ENCODE measurements at regions not wholly inside any gene's neighbourhood (a gene's known extent, or its start where the extent isn't known, plus 50 kb on each side); places are given as distances from the start of the nearest gene placed in this dataset.

DNA sequence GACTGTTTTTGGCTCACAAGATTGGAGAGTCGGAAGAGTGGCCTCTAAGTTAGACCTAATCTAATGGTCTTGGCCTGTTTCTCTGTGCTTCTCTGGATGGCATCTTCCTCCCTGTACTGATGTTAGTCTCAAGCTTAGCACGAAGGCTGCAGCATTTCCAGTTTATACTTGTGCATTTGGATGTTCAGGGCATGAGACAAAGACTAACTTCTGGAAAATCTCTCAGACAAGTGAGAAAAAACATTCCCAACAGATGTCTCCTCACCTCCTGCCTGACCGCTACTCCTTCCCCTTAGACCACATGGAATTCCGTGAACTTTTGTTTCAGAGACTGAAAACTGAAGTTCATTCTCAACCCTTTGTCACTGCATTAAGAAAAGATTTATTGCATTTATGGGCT is 410.8 kb upstream of the MCTP2 start:
- Histone ChIP-seq H3K79me2 (ENCODE audit: insufficient read depth) (no peaks in the 10 kb centered on the region), H3K4me1 (ENCODE audit: insufficient read depth) (no peaks in the 10 kb centered on the region), H3K9ac (no peak overlapping the region), H3K4me2 (ENCODE audit: unreplicated experiment) (no peak overlapping the region), H3K9me3 (ENCODE audit: low read depth) (no peaks in the 10 kb centered on the region), H3K36me3 (ENCODE audit: low read depth) (no peaks in the 10 kb centered on the region), H3K27me3 (replicated peaks; ENCODE audit: insufficient read depth) (no peaks in the 10 kb centered on the region), H3F3A (ENCODE audit: insufficient read depth) (no peaks in the 10 kb centered on the region), H4K20me1 (ENCODE audit: insufficient read depth) (no peaks in the 10 kb centered on the region), H2AFZ (no peak overlapping the region), H3K27ac (no peak overlapping the region), H3K4me3 (no peak overlapping the region), H3K9me2 (ENCODE audit: insufficient read depth) (no peaks in the 10 kb centered on the region)
- TF ChIP-seq EZH2 (IDR thresholded peaks at IDR 0.05; ENCODE audit: insufficient read depth, poor library complexity, severe bottlenecking) (no peak), EZH2phosphoT487 (IDR thresholded peaks at IDR 0.05; ENCODE audit: insufficient read depth, low read depth) (no peak)
- WGBS, 2 experiments (ENCODE audit: low coverage in 1 of 2, low lambda C conversion rate in 2 of 2, missing lambda C conversion rate in 2 of 2) = 55 to 63% methylated on average over 4 of the region's 4 CpGs
- DNase-seq = no peak
- in situ Hi-C loops (cut with MboI) = no loop called here

DNA sequence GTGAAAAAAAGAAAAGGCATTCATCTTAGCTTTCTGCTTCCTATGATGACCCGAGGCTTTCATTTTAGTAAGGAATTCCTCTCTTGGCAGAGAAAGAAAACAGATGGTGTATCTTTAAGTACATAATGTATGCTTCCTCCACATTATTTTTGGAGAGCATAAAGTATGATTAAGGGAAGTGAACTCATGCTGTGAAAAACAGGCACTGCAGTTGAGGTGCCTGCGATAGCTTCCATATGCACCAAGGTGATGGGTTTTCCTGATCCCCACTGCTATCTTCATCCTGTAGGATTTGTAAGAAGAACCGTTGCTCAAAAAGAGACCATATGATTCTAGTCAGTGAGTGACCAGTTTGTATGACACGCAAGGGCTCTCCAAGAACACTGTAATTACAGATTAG is 411.5 kb upstream of the MCTP2 start:
- no peaks in the 10 kb centered on the region for H3F3A ChIP-seq (ENCODE audit: insufficient read depth)
- TF ChIP-seq EZH2 (IDR thresholded peaks at IDR 0.05; ENCODE audit: insufficient read depth, poor library complexity, severe bottlenecking) = no peak
- no peak for TF ChIP-seq EZH2phosphoT487 (IDR thresholded peaks at IDR 0.05; ENCODE audit: insufficient read depth, low read depth)
- no peaks in the 10 kb centered on the region for H3K9me2 ChIP-seq (ENCODE audit: insufficient read depth)
- no peaks in the 10 kb centered on the region for H3K27me3 ChIP-seq (replicated peaks; ENCODE audit: insufficient read depth)
- no peak overlapping the region for H2AFZ ChIP-seq
- WGBS, 2 experiments (ENCODE audit: low coverage in 1 of 2, low lambda C conversion rate in 2 of 2, missing lambda C conversion rate in 2 of 2) = 60 to 62% methylated on average over 4 of the region's 4 CpGs
- DNase-seq = no peak
- in situ Hi-C loops (cut with MboI) = no loop called here
- H4K20me1 ChIP-seq (ENCODE audit: insufficient read depth) = no peaks in the 10 kb centered on the region
- no peaks in the 10 kb centered on the region for H3K9me3 ChIP-seq (ENCODE audit: low read depth)
- H3K36me3 ChIP-seq (ENCODE audit: low read depth) = no peaks in the 10 kb centered on the region
- H3K79me2 ChIP-seq (ENCODE audit: insufficient read depth) = no peaks in the 10 kb centered on the region
- H3K4me3 ChIP-seq = no peak overlapping the region
- no peak overlapping the region for H3K27ac ChIP-seq
- H3K9ac ChIP-seq = no peak overlapping the region
- H3K4me1 ChIP-seq (ENCODE audit: insufficient read depth) = no peaks in the 10 kb centered on the region
- H3K4me2 ChIP-seq (ENCODE audit: unreplicated experiment) = no peak overlapping the region

DNA sequence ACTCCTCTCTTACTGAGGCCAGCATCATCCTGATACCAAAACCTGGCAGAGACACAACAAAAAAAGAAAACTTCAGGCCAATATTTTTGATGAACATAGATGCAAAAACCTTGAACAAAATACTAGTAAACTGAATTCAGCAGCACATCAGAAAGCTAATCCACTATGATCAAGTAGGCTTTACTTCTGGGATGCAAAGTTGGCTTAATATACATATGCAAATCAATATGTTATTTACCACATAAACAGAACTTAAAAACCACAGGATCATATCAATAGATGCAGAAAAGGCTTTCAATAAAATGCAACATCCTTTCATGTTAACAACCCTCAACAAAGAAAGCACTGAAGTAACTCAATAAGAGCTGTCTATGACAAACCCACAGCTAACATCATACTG is 414.5 kb upstream of the MCTP2 start:
- Histone ChIP-seq H3K27me3 (replicated peaks; ENCODE audit: insufficient read depth) (no peaks in the 10 kb centered on the region), H4K20me1 (ENCODE audit: insufficient read depth) (no peaks in the 10 kb centered on the region), H3F3A (ENCODE audit: insufficient read depth) (no peaks in the 10 kb centered on the region), H2AFZ (no peak overlapping the region), H3K4me3 (no peak overlapping the region), H3K36me3 (ENCODE audit: low read depth) (no peaks in the 10 kb centered on the region), H3K27ac (no peak overlapping the region), H3K79me2 (ENCODE audit: insufficient read depth) (no peaks in the 10 kb centered on the region), H3K9me2 (ENCODE audit: insufficient read depth) (no peaks in the 10 kb centered on the region), H3K4me1 (ENCODE audit: insufficient read depth) (no peaks in the 10 kb centered on the region), H3K9ac (no peak overlapping the region), H3K9me3 (ENCODE audit: low read depth) (no peaks in the 10 kb centered on the region), H3K4me2 (ENCODE audit: unreplicated experiment) (no peak overlapping the region)
- in situ Hi-C loops (cut with MboI) = no loop called here
- no peak for DNase-seq
- TF ChIP-seq EZH2 (IDR thresholded peaks at IDR 0.05; ENCODE audit: insufficient read depth, poor library complexity, severe bottlenecking) (no peak), EZH2phosphoT487 (IDR thresholded peaks at IDR 0.05; ENCODE audit: insufficient read depth, low read depth) (no peak)

DNA sequence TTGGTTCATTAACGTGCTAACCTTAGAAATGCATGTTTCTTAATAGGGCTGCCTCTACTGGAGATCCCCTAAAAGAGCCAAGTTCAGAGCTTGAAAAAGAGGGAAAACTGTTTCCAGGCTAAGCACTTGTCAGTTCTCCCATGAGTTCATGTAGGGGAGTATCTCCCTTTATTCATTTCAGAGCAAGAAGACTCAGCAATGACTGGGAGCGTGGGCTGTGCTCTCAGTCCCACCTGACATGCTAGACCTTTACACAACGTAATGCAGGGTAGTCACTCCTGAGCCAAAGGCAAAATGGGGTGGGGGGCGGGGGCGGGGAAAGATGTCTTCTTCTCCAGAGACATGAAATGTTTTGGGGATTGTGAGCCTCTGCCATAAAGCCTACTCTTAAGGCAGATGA is 420.1 kb upstream of the MCTP2 start:
- Histone ChIP-seq H3K4me1 (ENCODE audit: insufficient read depth) (no peaks in the 10 kb centered on the region), H3K9ac (no peak overlapping the region)
- in situ Hi-C loops (cut with MboI) = no loop called here

DNA sequence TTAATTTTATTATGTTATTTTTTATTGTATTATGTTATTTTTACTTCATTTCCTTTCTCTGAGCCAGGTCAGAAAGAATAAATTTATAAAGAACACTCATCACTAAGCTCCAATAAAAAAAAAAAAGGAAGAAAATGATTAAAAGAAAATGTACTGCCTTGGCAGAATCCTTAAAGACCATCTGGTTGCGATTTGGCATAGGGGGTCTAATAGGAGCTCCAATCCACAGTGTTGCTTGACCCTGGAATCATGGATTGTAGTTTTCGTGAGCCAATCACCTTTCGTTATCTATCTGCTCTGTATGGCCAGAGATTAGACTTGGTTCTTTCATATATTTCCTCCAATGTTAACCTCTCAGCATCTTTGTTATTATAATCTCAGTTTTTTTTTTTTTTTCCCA is 421.8 kb upstream of the MCTP2 start:
- no peak overlapping the region for H3K4me2 ChIP-seq (ENCODE audit: unreplicated experiment)
- no peaks in the 10 kb centered on the region for H3K27me3 ChIP-seq (replicated peaks; ENCODE audit: insufficient read depth)
- in situ Hi-C loops (cut with MboI) = no loop called here
- WGBS, 2 experiments (ENCODE audit: low coverage in 1 of 2, low lambda C conversion rate in 2 of 2, missing lambda C conversion rate in 2 of 2) = 10% methylated on average over 3 of the region's 3 CpGs
- H3K36me3 ChIP-seq (ENCODE audit: low read depth) = no peaks in the 10 kb centered on the region
- H3K4me1 ChIP-seq (ENCODE audit: insufficient read depth) = no peaks in the 10 kb centered on the region
- no peak overlapping the region for H3K4me3 ChIP-seq
- no peak for DNase-seq
- H2AFZ ChIP-seq = no peak overlapping the region
- no peak overlapping the region for H3K27ac ChIP-seq
- H4K20me1 ChIP-seq (ENCODE audit: insufficient read depth) = no peaks in the 10 kb centered on the region
- TF ChIP-seq EZH2phosphoT487 (IDR thresholded peaks at IDR 0.05; ENCODE audit: insufficient read depth, low read depth) = no peak
- TF ChIP-seq EZH2 (IDR thresholded peaks at IDR 0.05; ENCODE audit: insufficient read depth, poor library complexity, severe bottlenecking) = no peak
- no peaks in the 10 kb centered on the region for H3K9me2 ChIP-seq (ENCODE audit: insufficient read depth)
- no peaks in the 10 kb centered on the region for H3K79me2 ChIP-seq (ENCODE audit: insufficient read depth)
- H3K9ac ChIP-seq = no peak overlapping the region
- no peaks in the 10 kb centered on the region for H3K9me3 ChIP-seq (ENCODE audit: low read depth)
- no peaks in the 10 kb centered on the region for H3F3A ChIP-seq (ENCODE audit: insufficient read depth)

More for the DNA sequence above, 420.1 kb upstream of the MCTP2 start:
- H3K9me3 ChIP-seq (ENCODE audit: low read depth) = no peaks in the 10 kb centered on the region
- H3K9me2 ChIP-seq (ENCODE audit: insufficient read depth) = no peaks in the 10 kb centered on the region
- H3K27ac ChIP-seq = no peak overlapping the region
- no peak overlapping the region for H3K4me2 ChIP-seq (ENCODE audit: unreplicated experiment)
- no peaks in the 10 kb centered on the region for H3K36me3 ChIP-seq (ENCODE audit: low read depth)
- no peak for DNase-seq
- no peaks in the 10 kb centered on the region for H3F3A ChIP-seq (ENCODE audit: insufficient read depth)
- no peak overlapping the region for H3K4me3 ChIP-seq
- H2AFZ ChIP-seq = no peak overlapping the region
- H3K27me3 ChIP-seq (replicated peaks; ENCODE audit: insufficient read depth) = no peaks in the 10 kb centered on the region
- no peaks in the 10 kb centered on the region for H4K20me1 ChIP-seq (ENCODE audit: insufficient read depth)
- TF ChIP-seq EZH2phosphoT487 (IDR thresholded peaks at IDR 0.05; ENCODE audit: insufficient read depth, low read depth) (no peak), EZH2 (IDR thresholded peaks at IDR 0.05; ENCODE audit: insufficient read depth, poor library complexity, severe bottlenecking) (no peak)
- 18 to 33% methylated on average over 5 of the region's 5 CpGs for WGBS, 2 experiments (ENCODE audit: low coverage in 1 of 2, low lambda C conversion rate in 2 of 2, missing lambda C conversion rate in 2 of 2)
- no peaks in the 10 kb centered on the region for H3K79me2 ChIP-seq (ENCODE audit: insufficient read depth)
